GM23338 (cell line): ENCODE measurements at regions not wholly inside any gene's neighbourhood (a gene's known extent, or its start where the extent isn't known, plus 50 kb on each side); places are given as distances from the start of the nearest gene placed in this dataset.
A peak's percentile ranks its signal among the peaks of the same experiment; 100 is the strongest.

Experiments used
- ATAC-seq: fragments of 200-7000 bp; cut with Tn5 transposase; 3 replicates; pipeline ENCODE4 v1.9.1; 2020
- DNase-seq: peaks from one replicate; pipeline ENCODE4 v3.0.0-alpha.2; 2015; ENCODE audit warnings: low spot score
- H2AFZ ChIP-seq: fragments of 200-600 bp; sonication (generic); 2 replicates; pipeline ENCODE4 v1.8.0; 2016; ENCODE audit warnings: antibody characterized with exemption, mild to moderate bottlenecking, moderate library complexity
- H3F3A ChIP-seq: fragments of 200-600 bp; sonication (generic); replicated peaks from 2 replicates; pipeline ENCODE4 v1.8.0; 2017; ENCODE audit warnings: antibody characterized with exemption, mixed run types, low read depth
- H3K27ac ChIP-seq: fragments of 200-600 bp; sonication (generic); 2 replicates; pipeline ENCODE4 v1.6.1; 2016; ENCODE audit warnings: low read depth
- H3K27me3 ChIP-seq: fragments of 200-600 bp; sonication (generic); 2 replicates; pipeline ENCODE4 v1.8.0; 2016; ENCODE audit warnings: mild to moderate bottlenecking, mixed run types, moderate library complexity; ENCODE audit not compliant: insufficient read depth
- H3K36me3 ChIP-seq: fragments of 200-600 bp; sonication (generic); 2 replicates; pipeline ENCODE4 v1.8.0; 2016; ENCODE audit warnings: mild to moderate bottlenecking; ENCODE audit not compliant: insufficient read depth
- H3K4me1 ChIP-seq: fragments of 200-600 bp; sonication (generic); 2 replicates; pipeline ENCODE4 v1.8.0; 2016; ENCODE audit warnings: mild to moderate bottlenecking, moderate library complexity; ENCODE audit not compliant: insufficient read depth
- H3K4me2 ChIP-seq: fragments of 200-600 bp; sonication (generic); 2 replicates; pipeline ENCODE4 v1.7.1; 2017; ENCODE audit warnings: mixed run types
- H3K4me3 ChIP-seq: fragments of 200-600 bp; sonication (generic); 2 replicates; pipeline ENCODE4 v1.6.1; 2016; ENCODE audit warnings: mixed run types
- H3K79me2 ChIP-seq: fragments of 200-600 bp; sonication (generic); replicated peaks from 2 replicates; pipeline ENCODE4 v1.8.0; 2017; ENCODE audit warnings: mild to moderate bottlenecking; ENCODE audit not compliant: insufficient read depth
- H3K9me2 ChIP-seq: fragments of 200-600 bp; sonication (generic); 2 replicates; pipeline ENCODE4 v1.8.0; 2017; ENCODE audit not compliant: insufficient read depth
- H4K20me1 ChIP-seq: fragments of 200-600 bp; sonication (generic); replicated peaks from 2 replicates; pipeline ENCODE4 v1.8.0; 2017; ENCODE audit warnings: mild to moderate bottlenecking; ENCODE audit not compliant: insufficient read depth
- H3K27ac Mint-ChIP-seq: 2 replicates; pipeline ENCODE4 v1.8.0; 2020; ENCODE audit warnings: inconsistent platforms, mild to moderate bottlenecking, moderate library complexity, mixed read lengths
- H3K27me3 Mint-ChIP-seq: 3 replicates; pipeline ENCODE4 v1.8.0; 2022; ENCODE audit warnings: low read depth, mild to moderate bottlenecking, moderate library complexity, mixed read lengths, inconsistent platforms; ENCODE audit not compliant: insufficient read depth, poor library complexity
- H3K36me3 Mint-ChIP-seq: 3 replicates; pipeline ENCODE4 v1.8.0; 2021; ENCODE audit warnings: low read depth, mild to moderate bottlenecking, inconsistent platforms, moderate library complexity, mixed read lengths
- H3K4me1 Mint-ChIP-seq: 3 replicates; pipeline ENCODE4 v1.8.0; 2020; ENCODE audit warnings: mild to moderate bottlenecking, inconsistent platforms, mixed read lengths
- H3K4me3 Mint-ChIP-seq: 3 replicates; pipeline ENCODE4 v1.8.0; 2021; ENCODE audit warnings: moderate library complexity, mild to moderate bottlenecking, inconsistent platforms, mixed read lengths
- H3K9me3 Mint-ChIP-seq: 3 replicates; pipeline ENCODE4 v1.8.0; 2020; ENCODE audit warnings: moderate library complexity, mild to moderate bottlenecking, inconsistent platforms, mixed read lengths
- CTCF ChIP-seq, 2 experiments: fragments of 200-600 bp in 1 of 2; sonication (generic) in 1 of 2; conservative IDR thresholded peaks; 2 replicates each; pipeline versions ENCODE4 v1.5.1 to v1.6.1; 2016 to 2017; ENCODE audit warnings: antibody characterized with exemption in 2 of 2, low read depth in 2 of 2, mild to moderate bottlenecking in 2 of 2, moderate library complexity in 1 of 2
- ETS1 ChIP-seq: IDR thresholded peaks from 2 replicates; pipeline ENCODE4 v1.6.1; 2016; ENCODE audit warnings: antibody characterized with exemption
- NANOG ChIP-seq: IDR thresholded peaks from 2 replicates; pipeline ENCODE4 v1.6.1; 2016; ENCODE audit warnings: antibody characterized with exemption, borderline replicate concordance
- POLR2AphosphoS5 ChIP-seq: IDR thresholded peaks from 2 replicates; pipeline ENCODE4 v1.6.1; 2016; ENCODE audit warnings: antibody characterized with exemption, low read depth
- STAT1 ChIP-seq: IDR thresholded peaks from one replicate; pipeline ENCODE4 v1.6.1; 2016; ENCODE audit warnings: antibody characterized with exemption; ENCODE audit not compliant: unreplicated experiment

DNA sequence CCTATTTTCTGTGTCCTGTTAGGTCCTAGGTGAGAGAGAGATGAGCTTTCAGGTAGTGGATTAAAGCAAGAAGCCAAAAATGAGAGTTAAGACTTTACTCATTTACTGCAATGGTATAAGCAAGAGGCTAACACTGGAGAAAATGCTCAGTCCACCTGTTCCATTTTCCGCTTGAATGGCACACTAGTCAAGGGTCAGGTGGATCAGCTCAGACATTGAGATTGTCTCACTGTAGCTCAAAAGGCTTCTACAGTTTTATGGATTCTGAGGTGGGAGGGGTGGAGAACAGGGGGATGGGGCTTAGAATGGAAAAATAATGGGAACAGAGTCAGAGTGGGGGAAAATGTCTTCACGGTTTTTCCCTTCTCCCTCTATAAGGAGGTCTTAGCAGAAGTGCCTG lies 57.3 kb upstream of the MUCL1 start:
- Histone ChIP-seq H3K27ac (no peak overlapping the region), H3K79me2 (no peaks in the 10 kb centered on the region), H4K20me1 (no peaks in the 10 kb centered on the region), H3K27me3 (no peaks in the 10 kb centered on the region), H3K4me1 (no peaks in the 10 kb centered on the region), H2AFZ (no peak overlapping the region), H3K9me2 (no peaks in the 10 kb centered on the region), H3K4me2 (no peak overlapping the region), H3F3A (no peaks in the 10 kb centered on the region), H3K36me3 (no peaks in the 10 kb centered on the region), H3K4me3 (no peak overlapping the region)
- no peaks in the 10 kb centered on the region for H3K27me3 Mint-ChIP-seq
- H3K4me1 Mint-ChIP-seq = no peaks in the 10 kb centered on the region
- H3K4me3 Mint-ChIP-seq = no peak overlapping the region
- no peak for TF ChIP-seq NANOG
- TF ChIP-seq ETS1 = no peak
- no peaks in the 10 kb centered on the region for H3K36me3 Mint-ChIP-seq
- DNase-seq = no peak
- no peak for ATAC-seq
- no peaks in the 10 kb centered on the region for H3K9me3 Mint-ChIP-seq
- no peak overlapping the region for H3K27ac Mint-ChIP-seq

DNA sequence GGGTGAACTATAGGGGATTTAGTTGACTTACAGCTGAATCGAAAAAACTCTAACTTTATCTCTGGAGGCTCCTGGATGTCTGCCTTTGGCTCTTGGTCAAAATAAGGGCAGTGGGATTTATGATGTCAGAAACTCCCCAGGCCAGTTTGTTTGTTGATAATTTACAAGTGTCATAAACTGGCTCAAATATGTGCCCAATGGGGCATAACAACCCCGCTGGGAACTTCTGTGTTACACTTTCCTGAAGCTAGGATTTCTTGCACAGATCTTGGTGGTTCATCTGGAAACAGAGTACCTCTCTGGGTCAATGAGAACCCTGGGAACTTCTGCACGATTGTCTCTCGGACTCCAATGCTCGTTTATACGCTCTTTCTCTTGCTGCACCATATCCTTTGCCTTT lies 58.7 kb upstream of the MUCL1 start:
- Histone ChIP-seq H3F3A (no peaks in the 10 kb centered on the region), H3K4me1 (no peaks in the 10 kb centered on the region), H2AFZ (no peak overlapping the region), H3K27ac (no peak overlapping the region), H3K79me2 (no peaks in the 10 kb centered on the region), H3K27me3 (no peaks in the 10 kb centered on the region), H3K4me3 (no peak overlapping the region), H3K4me2 (no peak overlapping the region), H4K20me1 (no peaks in the 10 kb centered on the region), H3K9me2 (no peaks in the 10 kb centered on the region), H3K36me3 (no peaks in the 10 kb centered on the region)
- no peaks in the 10 kb centered on the region for H3K27me3 Mint-ChIP-seq
- no peak for ATAC-seq
- H3K4me3 Mint-ChIP-seq = no peak overlapping the region
- H3K27ac Mint-ChIP-seq = no peak overlapping the region
- H3K9me3 Mint-ChIP-seq = no peaks in the 10 kb centered on the region
- DNase-seq = no peak
- H3K4me1 Mint-ChIP-seq = no peaks in the 10 kb centered on the region
- H3K36me3 Mint-ChIP-seq = no peaks in the 10 kb centered on the region
- no peak for TF ChIP-seq NANOG
- no peak for TF ChIP-seq POLR2AphosphoS5

- no peaks in the 10 kb centered on the region for H3F3A ChIP-seq
- Mint-ChIP-seq H3K27ac (no peak overlapping the region), H3K27me3 (no peaks in the 10 kb centered on the region), H3K4me3 (no peak overlapping the region), H3K4me1 (peaks cover 4% of the 10 kb centered on the region; the same call in 2 of the 3 replicates), H3K36me3 (peaks cover 12% of the 10 kb centered on the region; the same call in 1 of the 3 replicates), H3K9me3 (peaks cover 36% of the 10 kb centered on the region)
- TF ChIP-seq STAT1 = no peak
- TF ChIP-seq CTCF (conservative IDR thresholded peaks at IDR 0.05; ENCODE audit: low read depth in 2 of 2) = peak; percentile 35 to 56
- peak; percentile 53 for ATAC-seq
- H2AFZ ChIP-seq = peak overlapping the region; percentile 75; the same call in 1 of the 2 replicates
- no peak overlapping the region for H3K4me3 ChIP-seq
- no peaks in the 10 kb centered on the region for H3K27me3 ChIP-seq
- H3K4me2 ChIP-seq = no peak overlapping the region
- peaks cover 12% of the 10 kb centered on the region; the same call in 1 of the 2 replicates for H3K9me2 ChIP-seq
- H3K79me2 ChIP-seq = no peaks in the 10 kb centered on the region
- no peaks in the 10 kb centered on the region for H3K4me1 ChIP-seq
- no peaks in the 10 kb centered on the region for H4K20me1 ChIP-seq
- no peaks in the 10 kb centered on the region; the same call in 1 of the 2 replicates for H3K36me3 ChIP-seq
- H3K27ac ChIP-seq = no peak overlapping the region
- peak; percentile 34 for DNase-seq
Observed at GRCh38 chr12:54786081-54786480, 68.2 kb upstream of the MUCL1 start.
